ENCODE measurements at regions not wholly inside any gene's neighbourhood (a gene's known extent, or its start where the extent isn't known, plus 50 kb on each side); places are given as distances from the start of the nearest gene placed in this dataset.
A peak's percentile ranks its signal among the peaks of the same experiment; 100 is the strongest.

DNA sequence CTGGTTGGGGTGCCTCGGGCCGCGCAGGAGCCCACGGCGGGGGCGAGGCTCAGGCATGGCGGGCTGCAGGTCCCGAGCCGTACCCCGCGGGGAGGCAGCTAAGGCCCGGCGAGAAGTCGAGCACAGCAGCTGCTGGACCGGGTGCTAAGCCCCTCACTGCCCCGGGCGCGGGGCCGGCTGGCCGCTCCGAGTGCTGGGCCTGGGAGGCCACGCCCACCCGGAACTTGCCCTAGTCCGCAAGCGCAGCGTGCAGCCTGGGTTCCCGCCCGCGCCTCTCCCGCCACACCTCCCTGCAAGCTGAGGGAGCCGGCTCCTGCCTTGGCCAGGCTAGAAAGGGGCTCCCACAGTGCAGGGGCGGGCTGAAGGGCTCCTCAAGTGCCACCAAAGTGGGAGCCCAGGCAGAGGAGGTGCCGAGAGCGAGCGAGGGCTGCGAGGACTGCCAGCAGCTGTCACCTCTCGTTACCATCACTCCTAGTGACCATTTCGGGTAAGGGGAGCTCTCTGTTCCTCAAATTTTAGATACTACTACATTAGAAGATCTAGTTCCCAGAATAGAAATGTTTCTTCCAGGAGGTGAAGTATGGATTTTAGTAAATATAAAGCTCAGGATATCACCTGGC lies 417.0 kb upstream of the AGTR1 start:
- DNase-seq (ENCODE audit: extremely low spot score), result no peak
- no peak for TF ChIP-seq FOXM1 (IDR thresholded peaks at IDR 0.05; ENCODE audit: borderline replicate concordance)
- no peak for TF ChIP-seq TARDBP (IDR thresholded peaks at IDR 0.05)
- TF ChIP-seq L3MBTL2 (conservative IDR thresholded peaks at IDR 0.05), result no peak
- ChIA-PET CTCF (no interaction called here), POLR2A (no interaction called here)

DNA sequence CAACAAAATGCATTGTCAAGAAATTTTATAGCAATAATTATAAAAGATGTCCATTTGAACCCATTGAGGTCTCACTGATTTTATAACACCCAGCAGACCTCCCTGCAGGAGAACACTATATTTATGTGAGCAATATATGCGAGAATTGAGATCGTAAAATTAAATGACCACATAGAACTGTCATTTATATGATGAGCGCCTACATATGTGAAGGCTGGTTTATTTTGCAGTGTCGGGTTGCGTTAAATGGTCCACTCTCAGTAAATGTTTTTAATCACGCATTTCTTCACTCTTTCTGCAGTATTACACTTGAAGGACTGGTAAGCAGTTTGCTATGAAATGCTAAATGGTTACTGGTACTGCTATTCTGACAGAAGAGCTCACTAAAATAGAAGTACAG lies 408.5 kb upstream of the AGTR1 start:
- ChIA-PET POLR2A (no interaction called here), CTCF (no interaction called here)
- DNase-seq (ENCODE audit: extremely low spot score), result peak; percentile 20
- TF ChIP-seq LEF1 (IDR thresholded peaks at IDR 0.05; ENCODE audit: borderline replicate concordance), result no peak
- TF ChIP-seq CTBP1 (IDR thresholded peaks at IDR 0.05; ENCODE audit: borderline replicate concordance), result peak; percentile 55; the same call in 1 of the 2 replicates
- peak; percentile 81 for TF ChIP-seq ARNT (IDR thresholded peaks at IDR 0.05)
- TF ChIP-seq ZNF384 (IDR thresholded peaks at IDR 0.05), result no peak
- TF ChIP-seq, protein P1, sequence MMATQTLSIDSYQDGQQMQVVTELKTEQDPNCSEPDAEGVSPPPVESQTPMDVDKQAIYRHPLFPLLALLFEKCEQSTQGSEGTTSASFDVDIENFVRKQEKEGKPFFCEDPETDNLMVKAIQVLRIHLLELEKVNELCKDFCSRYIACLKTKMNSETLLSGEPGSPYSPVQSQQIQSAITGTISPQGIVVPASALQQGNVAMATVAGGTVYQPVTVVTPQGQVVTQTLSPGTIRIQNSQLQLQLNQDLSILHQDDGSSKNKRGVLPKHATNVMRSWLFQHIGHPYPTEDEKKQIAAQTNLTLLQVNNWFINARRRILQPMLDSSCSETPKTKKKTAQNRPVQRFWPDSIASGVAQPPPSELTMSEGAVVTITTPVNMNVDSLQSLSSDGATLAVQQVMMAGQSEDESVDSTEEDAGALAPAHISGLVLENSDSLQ (IDR thresholded peaks at IDR 0.05), result peak; percentile 86
- TF ChIP-seq FOXK2 (IDR thresholded peaks at IDR 0.05), result no peak
- no peak for TF ChIP-seq L3MBTL2 (conservative IDR thresholded peaks at IDR 0.05)
- no peak for TF ChIP-seq HDGF (IDR thresholded peaks at IDR 0.05; ENCODE audit: borderline replicate concordance)
- no peak for TF ChIP-seq ELF4 (IDR thresholded peaks at IDR 0.05)
- TF ChIP-seq TARDBP (IDR thresholded peaks at IDR 0.05), result no peak
- no peak for TF ChIP-seq NFRKB (IDR thresholded peaks at IDR 0.05)
- TF ChIP-seq FOXA1 (IDR thresholded peaks at IDR 0.05), result no peak
- no peak for TF ChIP-seq BHLHE40 (IDR thresholded peaks at IDR 0.05; ENCODE audit: borderline replicate concordance)

DNA sequence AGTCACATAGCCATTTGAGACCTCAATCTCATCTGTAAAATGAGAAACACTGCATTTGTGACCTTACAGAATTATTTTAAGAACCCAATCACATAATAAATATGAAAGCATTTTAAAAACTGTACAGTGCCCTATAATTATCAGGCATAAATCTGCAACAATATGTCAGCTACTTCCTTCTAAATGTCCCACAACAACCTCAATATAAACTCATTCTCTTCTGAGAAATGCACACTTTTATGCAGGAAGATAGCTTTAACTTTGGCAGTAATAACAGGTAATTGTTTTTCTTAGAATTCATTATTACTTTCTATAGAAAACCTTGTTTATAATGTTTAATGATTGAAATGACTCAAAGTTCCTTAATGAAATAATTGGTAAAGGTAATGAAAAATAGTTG lies 400.7 kb upstream of the AGTR1 start:
- ChIA-PET POLR2A (no interaction called here), CTCF (no interaction called here)
- DNase-seq (ENCODE audit: extremely low spot score), result no peak
- TF ChIP-seq CTBP1 (IDR thresholded peaks at IDR 0.05; ENCODE audit: borderline replicate concordance), result no peak
- TF ChIP-seq TARDBP (IDR thresholded peaks at IDR 0.05), result no peak
- no peak for TF ChIP-seq SUZ12 (IDR thresholded peaks at IDR 0.05)
- TF ChIP-seq L3MBTL2 (conservative IDR thresholded peaks at IDR 0.05), result no peak
- no peak for TF ChIP-seq ELF4 (IDR thresholded peaks at IDR 0.05)
- TF ChIP-seq ZNF384 (IDR thresholded peaks at IDR 0.05), result no peak
- no peak for TF ChIP-seq FOXA1 (IDR thresholded peaks at IDR 0.05)
- TF ChIP-seq HDGF (IDR thresholded peaks at IDR 0.05; ENCODE audit: borderline replicate concordance), result no peak
- TF ChIP-seq BHLHE40 (IDR thresholded peaks at IDR 0.05; ENCODE audit: borderline replicate concordance), result no peak
- no peak for TF ChIP-seq NFRKB (IDR thresholded peaks at IDR 0.05)
- TF ChIP-seq SP1 (IDR thresholded peaks at IDR 0.05), result no peak
- no peak for TF ChIP-seq LEF1 (IDR thresholded peaks at IDR 0.05; ENCODE audit: borderline replicate concordance)
- no peak for TF ChIP-seq ARNT (IDR thresholded peaks at IDR 0.05)
- TF ChIP-seq, protein P1 (IDR thresholded peaks at IDR 0.05), result no peak
- no peak for TF ChIP-seq FOXM1 (IDR thresholded peaks at IDR 0.05; ENCODE audit: borderline replicate concordance)
- no peak for TF ChIP-seq FOXK2 (IDR thresholded peaks at IDR 0.05)

GRCh38 chr3:148307443-148307843 lies 390.3 kb upstream of the AGTR1 start:
- CTCF ChIA-PET, result no interaction called here

DNA sequence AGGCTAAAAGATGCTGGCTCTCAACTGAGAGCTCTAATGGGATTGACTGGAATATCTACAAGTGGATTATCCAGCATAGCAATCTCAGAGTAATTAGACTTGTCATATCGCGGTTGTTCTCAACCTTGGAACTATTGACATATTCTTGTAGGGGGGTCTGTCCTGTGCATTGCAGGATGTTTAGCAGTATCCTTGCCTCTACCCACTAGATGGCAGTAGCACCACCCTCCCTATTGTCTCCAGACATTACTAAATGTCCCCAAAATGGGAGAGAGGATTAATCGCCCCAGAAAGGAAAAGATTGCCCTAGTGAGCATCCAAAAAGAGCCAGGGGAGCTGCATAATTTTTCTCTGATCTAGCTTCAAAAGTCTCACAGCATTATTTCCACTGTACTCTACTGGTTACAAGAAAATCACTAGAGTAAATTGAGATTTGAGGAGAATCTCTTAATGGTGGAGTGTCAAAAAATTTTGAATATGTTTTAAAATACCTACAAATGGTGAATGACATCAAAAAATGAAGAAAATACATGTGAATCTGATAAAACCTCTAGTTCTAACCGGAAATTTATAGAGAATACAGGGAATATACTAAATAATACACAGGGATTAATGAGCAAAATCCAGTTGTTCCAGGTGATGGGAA lies 388.2 kb upstream of the AGTR1 start:
- CTCF ChIA-PET, result interaction anchor here (0.9 kb wide), 1 partner anchor 13 kb away, joined by 6 read pairs; no protein-coding TSS in a partner anchor
- DNase-seq (ENCODE audit: extremely low spot score), result peak; percentile 35

More at GRCh38 chr3:148307443-148307843, 390.3 kb upstream of the AGTR1 start:
- TF ChIP-seq TARDBP (IDR thresholded peaks at IDR 0.05) (no peak), ELF4 (IDR thresholded peaks at IDR 0.05) (no peak), CTBP1 (IDR thresholded peaks at IDR 0.05; ENCODE audit: borderline replicate concordance) (no peak), ARNT (IDR thresholded peaks at IDR 0.05) (no peak), HDGF (IDR thresholded peaks at IDR 0.05; ENCODE audit: borderline replicate concordance) (no peak), FOXM1 (IDR thresholded peaks at IDR 0.05; ENCODE audit: borderline replicate concordance) (no peak), FOXK2 (IDR thresholded peaks at IDR 0.05) (no peak), FOXA1 (IDR thresholded peaks at IDR 0.05) (no peak), SP1 (IDR thresholded peaks at IDR 0.05) (no peak), SUZ12 (IDR thresholded peaks at IDR 0.05) (no peak), BHLHE40 (IDR thresholded peaks at IDR 0.05; ENCODE audit: borderline replicate concordance) (no peak), LEF1 (IDR thresholded peaks at IDR 0.05; ENCODE audit: borderline replicate concordance) (no peak), L3MBTL2 (conservative IDR thresholded peaks at IDR 0.05) (no peak), NFRKB (IDR thresholded peaks at IDR 0.05) (no peak), ZNF384 (IDR thresholded peaks at IDR 0.05) (no peak)
- TF ChIP-seq, protein P1 (IDR thresholded peaks at IDR 0.05), result no peak
- POLR2A ChIA-PET, result no interaction called here
- DNase-seq (ENCODE audit: extremely low spot score), result no peak

More for the DNA sequence above, 388.2 kb upstream of the AGTR1 start:
- TF ChIP-seq NFRKB (IDR thresholded peaks at IDR 0.05) (no peak), FOXK2 (IDR thresholded peaks at IDR 0.05) (no peak), ZNF384 (IDR thresholded peaks at IDR 0.05) (no peak), SP1 (IDR thresholded peaks at IDR 0.05) (no peak), ELF4 (IDR thresholded peaks at IDR 0.05) (no peak), SUZ12 (IDR thresholded peaks at IDR 0.05) (no peak), TARDBP (IDR thresholded peaks at IDR 0.05) (no peak), HDGF (IDR thresholded peaks at IDR 0.05; ENCODE audit: borderline replicate concordance) (no peak), FOXA1 (IDR thresholded peaks at IDR 0.05) (no peak), FOXM1 (IDR thresholded peaks at IDR 0.05; ENCODE audit: borderline replicate concordance) (no peak), LEF1 (IDR thresholded peaks at IDR 0.05; ENCODE audit: borderline replicate concordance) (no peak), BHLHE40 (IDR thresholded peaks at IDR 0.05; ENCODE audit: borderline replicate concordance) (no peak), ARNT (IDR thresholded peaks at IDR 0.05) (no peak), CTBP1 (IDR thresholded peaks at IDR 0.05; ENCODE audit: borderline replicate concordance) (no peak), L3MBTL2 (conservative IDR thresholded peaks at IDR 0.05) (no peak)
- TF ChIP-seq, protein P1 (IDR thresholded peaks at IDR 0.05), result no peak
- POLR2A ChIA-PET, result no interaction called here

Data from HEK293T (cell line).